CD4-positive, alpha-beta T cell (primary cell): ENCODE measurements at regions not wholly inside any gene's neighbourhood (a gene's known extent, or its start where the extent isn't known, plus 50 kb on each side); places are given as distances from the start of the nearest gene placed in this dataset.

Source experiments
- ATAC-seq: fragments of 200-7000 bp; cut with Tn5 transposase; one replicate; pipeline ENCODE4 v1.10.0; 2022; ENCODE audit warnings: mild to moderate bottlenecking; ENCODE audit not compliant: poor library complexity
- CTCF ChIA-PET: fragments of 350-600 bp; sonication (Branson Sonifier 250); formaldehyde crosslinking; loops from one replicate; lab custom pipeline; 2021; ENCODE audit warnings: antibody characterized with exemption, inconsistent platforms; lab: Charles Lee
- POLR2A ChIA-PET: fragments of 350-600 bp; sonication (Branson Sonifier 250); formaldehyde crosslinking; loops from one replicate; lab custom pipeline; 2021; ENCODE audit warnings: antibody characterized with exemption, inconsistent platforms; lab: Charles Lee
- DNase-seq, 14 experiments: peaks; one replicate each; pipeline ENCODE4 v3.0.0-alpha.2; 2013 to 2020; ENCODE audit warnings: mixed read lengths in 2 of 14
- H3K27ac ChIP-seq, 2 donors: one replicate each; pipeline versions ENCODE4 v1.5.1 to v1.7.0; 2013; ENCODE audit warnings: low read length in 2 of 2, low read depth in 1 of 2, mild to moderate bottlenecking in 1 of 2
- H3K27me3 ChIP-seq, 2 experiments: 1 replicate in 1 of 2; 2 replicates in 1 of 2; pipeline versions ENCODE4 v1.6.1 to v1.7.0; 2013; ENCODE audit warnings: low read length in 2 of 2, control low read depth in 1 of 2, mild to moderate bottlenecking in 1 of 2, moderate library complexity in 1 of 2; ENCODE audit not compliant: insufficient read depth in 2 of 2, control insufficient read depth in 1 of 2
- H3K36me3 ChIP-seq: one replicate; pipeline ENCODE4 v1.6.1; 2013; ENCODE audit warnings: low read length, control low read depth; ENCODE audit not compliant: insufficient read depth
- H3K4me1 ChIP-seq: one replicate; pipeline ENCODE4 v1.6.1; 2013; ENCODE audit warnings: low read length, control low read depth; ENCODE audit not compliant: insufficient read depth
- H3K4me3 ChIP-seq: one replicate; pipeline ENCODE4 v1.5.1; 2013; ENCODE audit warnings: mild to moderate bottlenecking, low read length, moderate library complexity
- H3K9me3 ChIP-seq, 2 experiments: 1 replicate in 1 of 2; 2 replicates in 1 of 2; pipeline versions ENCODE4 v1.6.1 to v1.7.0; 2013; ENCODE audit warnings: low read length in 2 of 2, mild to moderate bottlenecking in 2 of 2, control low read depth in 1 of 2, moderate library complexity in 1 of 2; ENCODE audit not compliant: control insufficient read depth in 1 of 2, insufficient read depth in 1 of 2
- H3K27ac Mint-ChIP-seq: one replicate; pipeline ENCODE4 v1.8.0; 2020; ENCODE audit warnings: mixed read lengths
- H3K27me3 Mint-ChIP-seq: one replicate; pipeline ENCODE4 v1.8.0; 2021; ENCODE audit warnings: mixed read lengths
- H3K36me3 Mint-ChIP-seq: one replicate; pipeline ENCODE4 v1.8.0; 2021; ENCODE audit warnings: low read depth, mixed read lengths
- H3K4me1 Mint-ChIP-seq: one replicate; pipeline ENCODE4 v1.8.0; 2021; ENCODE audit warnings: low read depth, mixed read lengths
- H3K4me3 Mint-ChIP-seq: one replicate; pipeline ENCODE4 v1.8.0; 2020; ENCODE audit warnings: mild to moderate bottlenecking, mixed read lengths
- H3K9me3 Mint-ChIP-seq: one replicate; pipeline ENCODE4 v1.8.0; 2020; ENCODE audit warnings: mixed read lengths
- intact Hi-C, 2 experiments: fragments of 100-400 bp; cut with DNase I in 1 of 2; cut with micrococcal nuclease in 1 of 2; formaldehyde crosslinking; loops; one replicate each; pipeline versions ENCODE4 v1.15.1 to v1.9.0; 2023 to 2025; cut with DNase I, micrococcal nuclease
- TF ChIP-seq, protein P1 (sequence below): fragments of 200-600 bp; IDR thresholded peaks from one replicate; pipeline ENCODE4 v1.8.0; 2022; ENCODE audit warnings: antibody characterized with exemption, mild to moderate bottlenecking

DNA sequence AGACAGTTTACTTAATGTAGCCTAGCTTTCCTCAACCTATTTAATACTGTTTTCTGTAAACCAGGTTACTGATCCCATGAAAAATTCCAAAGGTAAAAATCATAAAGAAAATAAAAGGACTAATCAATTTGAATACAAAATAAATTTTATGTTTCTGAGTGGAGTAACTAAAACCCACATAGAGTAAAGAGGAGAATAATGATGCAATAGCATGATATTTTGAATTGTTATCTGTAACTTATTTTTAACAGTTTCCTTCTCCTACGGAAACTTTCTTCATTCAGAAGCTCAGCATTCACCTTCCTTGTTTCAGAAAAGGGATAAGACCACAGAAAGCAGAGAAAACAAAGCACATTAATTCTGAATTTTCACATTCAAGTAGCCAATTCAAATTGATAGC lies 320.6 kb upstream of the NUDT12 start:
- peaks cover 4% of the 10 kb centered on the region for H3K9me3 Mint-ChIP-seq
- no peaks in the 10 kb centered on the region for H3K36me3 Mint-ChIP-seq
- POLR2A ChIA-PET = no interaction called here

DNA sequence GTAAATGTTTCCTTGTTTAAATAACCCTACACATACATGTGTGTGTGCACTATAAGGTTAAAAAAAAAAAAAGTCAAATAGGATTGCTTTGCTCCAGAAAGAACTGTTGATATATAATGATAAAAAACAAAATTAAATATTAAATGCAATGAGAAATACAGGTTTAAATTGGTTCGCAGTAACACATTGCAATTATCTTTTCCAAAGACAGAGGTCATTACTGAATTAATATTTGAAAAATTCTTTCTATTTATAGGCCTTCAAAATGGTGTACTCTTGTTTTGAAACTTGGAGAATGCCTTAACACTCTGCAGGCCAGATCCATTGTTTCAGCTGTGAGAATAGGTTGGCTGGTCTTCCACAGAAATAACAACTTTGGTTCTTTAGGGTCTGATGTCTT lies 319.0 kb upstream of the NUDT12 start:
- no peaks in the 10 kb centered on the region for H3K27me3 ChIP-seq
- no peak for DNase-seq
- H3K4me3 ChIP-seq = no peak overlapping the region
- Mint-ChIP-seq H3K4me1 (no peaks in the 10 kb centered on the region), H3K4me3 (no peak overlapping the region), H3K36me3 (no peaks in the 10 kb centered on the region), H3K9me3 (peaks cover 4% of the 10 kb centered on the region), H3K27ac (no peak overlapping the region), H3K27me3 (no peaks in the 10 kb centered on the region)
- ATAC-seq = no peak
- H3K36me3 ChIP-seq = no peaks in the 10 kb centered on the region
- H3K9me3 ChIP-seq = peaks cover 0 to under 1% of the 10 kb centered on the region in 2 experiments
- intact Hi-C loops = no loop called here
- ChIA-PET CTCF (no interaction called here), POLR2A (no interaction called here)
- H3K4me1 ChIP-seq = no peaks in the 10 kb centered on the region
- TF ChIP-seq, protein P1, sequence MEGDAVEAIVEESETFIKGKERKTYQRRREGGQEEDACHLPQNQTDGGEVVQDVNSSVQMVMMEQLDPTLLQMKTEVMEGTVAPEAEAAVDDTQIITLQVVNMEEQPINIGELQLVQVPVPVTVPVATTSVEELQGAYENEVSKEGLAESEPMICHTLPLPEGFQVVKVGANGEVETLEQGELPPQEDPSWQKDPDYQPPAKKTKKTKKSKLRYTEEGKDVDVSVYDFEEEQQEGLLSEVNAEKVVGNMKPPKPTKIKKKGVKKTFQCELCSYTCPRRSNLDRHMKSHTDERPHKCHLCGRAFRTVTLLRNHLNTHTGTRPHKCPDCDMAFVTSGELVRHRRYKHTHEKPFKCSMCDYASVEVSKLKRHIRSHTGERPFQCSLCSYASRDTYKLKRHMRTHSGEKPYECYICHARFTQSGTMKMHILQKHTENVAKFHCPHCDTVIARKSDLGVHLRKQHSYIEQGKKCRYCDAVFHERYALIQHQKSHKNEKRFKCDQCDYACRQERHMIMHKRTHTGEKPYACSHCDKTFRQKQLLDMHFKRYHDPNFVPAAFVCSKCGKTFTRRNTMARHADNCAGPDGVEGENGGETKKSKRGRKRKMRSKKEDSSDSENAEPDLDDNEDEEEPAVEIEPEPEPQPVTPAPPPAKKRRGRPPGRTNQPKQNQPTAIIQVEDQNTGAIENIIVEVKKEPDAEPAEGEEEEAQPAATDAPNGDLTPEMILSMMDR = no peak
- no peak overlapping the region for H3K27ac ChIP-seq

More for the DNA sequence above, 320.6 kb upstream of the NUDT12 start:
- DNase-seq (no peak), ATAC-seq (no peak)
- H3K9me3 ChIP-seq = peaks cover 0 to 3% of the 10 kb centered on the region in 2 experiments
- Mint-ChIP-seq H3K4me3 (no peak overlapping the region), H3K27ac (no peak overlapping the region), H3K27me3 (no peaks in the 10 kb centered on the region), H3K4me1 (no peaks in the 10 kb centered on the region)
- H3K27me3 ChIP-seq = no peaks in the 10 kb centered on the region
- CTCF ChIA-PET = no interaction called here
- H3K4me1 ChIP-seq = no peaks in the 10 kb centered on the region
- no peaks in the 10 kb centered on the region for H3K36me3 ChIP-seq
- intact Hi-C loops = no loop called here
- H3K27ac ChIP-seq = no peak overlapping the region
- H3K4me3 ChIP-seq = no peak overlapping the region
- TF ChIP-seq, protein P1 = no peak

DNA sequence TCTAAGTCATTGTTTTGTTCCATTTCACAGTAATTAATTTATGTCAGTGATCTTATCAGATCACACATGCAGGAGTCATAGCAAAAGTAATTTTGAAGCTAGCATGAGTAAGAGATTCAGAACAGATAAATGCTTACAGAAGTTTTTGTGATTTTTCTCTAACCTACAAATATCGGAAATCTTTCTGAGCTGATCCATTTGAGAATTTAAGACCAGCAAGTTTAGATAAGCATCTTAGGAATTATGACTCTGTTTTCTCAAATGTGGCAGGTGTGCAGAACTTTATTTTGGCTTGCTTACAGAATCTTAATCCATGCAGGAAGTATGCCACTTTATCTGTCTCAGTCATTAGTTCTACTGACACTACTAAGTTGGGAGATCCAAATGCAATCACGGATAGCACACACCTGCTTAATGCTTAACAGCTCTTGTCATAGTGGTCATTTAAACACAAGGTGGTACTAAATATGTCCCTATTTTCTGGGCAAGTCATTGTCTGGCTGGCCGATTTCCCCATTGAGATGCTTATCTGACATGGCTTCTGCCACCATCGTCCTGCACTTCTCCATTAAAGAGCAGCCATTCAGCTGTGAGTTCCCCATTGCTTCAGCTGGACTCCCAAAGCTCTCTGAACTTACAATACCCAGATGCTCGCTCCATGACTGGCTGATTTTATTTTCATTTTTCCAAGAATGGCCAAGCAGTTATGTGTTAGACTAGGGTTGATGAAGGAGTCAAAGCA lies 305.4 kb upstream of the NUDT12 start:
- no peaks in the 10 kb centered on the region for H3K27me3 Mint-ChIP-seq
- Histone ChIP-seq H3K9me3 (peaks cover 0 to 5% of the 10 kb centered on the region in 2 experiments), H3K27me3 (no peaks in the 10 kb centered on the region), H3K27ac (no peak overlapping the region), H3K4me3 (no peak overlapping the region), H3K4me1 (no peaks in the 10 kb centered on the region), H3K36me3 (no peaks in the 10 kb centered on the region)
- POLR2A ChIA-PET = no interaction called here
- H3K36me3 Mint-ChIP-seq = no peaks in the 10 kb centered on the region
- ATAC-seq = no peak
- intact Hi-C loops = no loop called here
- DNase-seq = no peak
- no peak overlapping the region for H3K4me3 Mint-ChIP-seq
- H3K27ac Mint-ChIP-seq = no peak overlapping the region
- CTCF ChIA-PET = no interaction called here
- TF ChIP-seq, protein P1 = no peak
- no peaks in the 10 kb centered on the region for H3K4me1 Mint-ChIP-seq
- H3K9me3 Mint-ChIP-seq = peaks cover 3% of the 10 kb centered on the region
